Mesodermal cell (in vitro differentiated cells): ENCODE measurements at regions not wholly inside any gene's neighbourhood (a gene's known extent, or its start where the extent isn't known, plus 50 kb on each side); places are given as distances from the start of the nearest gene placed in this dataset.
A peak's percentile ranks its signal among the peaks of the same experiment; 100 is the strongest.

Experiments used
- H3K27ac ChIP-seq: 2 replicates; pipeline ENCODE4 v1.7.0; 2013; ENCODE audit warnings: mild to moderate bottlenecking, low read depth, low read length, moderate library complexity; ENCODE audit not compliant: severe bottlenecking
- H3K36me3 ChIP-seq: 2 replicates; pipeline ENCODE4 v1.7.1; 2013; ENCODE audit warnings: mild to moderate bottlenecking, low read length, moderate library complexity; ENCODE audit not compliant: control insufficient read depth, insufficient read depth
- H3K4me1 ChIP-seq: one replicate; pipeline ENCODE4 v1.7.1; 2013; ENCODE audit warnings: mild to moderate bottlenecking, low read length; ENCODE audit not compliant: insufficient read depth, control insufficient read depth, poor library complexity, severe bottlenecking
- H3K4me3 ChIP-seq: 2 replicates; pipeline ENCODE4 v1.7.0; 2013; ENCODE audit warnings: low read length, control low read depth, mild to moderate bottlenecking; ENCODE audit not compliant: insufficient read depth, poor library complexity, severe bottlenecking; ENCODE audit errors: extremely low read depth
- H3K9me3 ChIP-seq: 2 replicates; pipeline ENCODE4 v1.7.1; 2013; ENCODE audit warnings: mild to moderate bottlenecking, low read length, moderate library complexity; ENCODE audit not compliant: control insufficient read depth
- WGBS, 2 experiments: methylation state at CpG; one replicate each; pipeline ENCODE4 v1.1.5; 2013; ENCODE audit warnings: missing lambda C conversion rate in 2 of 2; ENCODE audit not compliant: insufficient coverage in 2 of 2; 5-methylcytosine and 5-hydroxymethylcytosine counted together

- Histone ChIP-seq H3K4me1 (no peaks in the 10 kb centered on the region), H3K36me3 (no peaks in the 10 kb centered on the region), H3K9me3 (no peaks in the 10 kb centered on the region), H3K27ac (no peak overlapping the region), H3K4me3 (no peak overlapping the region)
- 86 to 100% methylated on average over 1 of the region's 2 CpGs for WGBS, 2 experiments
Measured at GRCh38 chr12:30003321-30003720, 219.6 kb upstream of the TMTC1 start.

DNA sequence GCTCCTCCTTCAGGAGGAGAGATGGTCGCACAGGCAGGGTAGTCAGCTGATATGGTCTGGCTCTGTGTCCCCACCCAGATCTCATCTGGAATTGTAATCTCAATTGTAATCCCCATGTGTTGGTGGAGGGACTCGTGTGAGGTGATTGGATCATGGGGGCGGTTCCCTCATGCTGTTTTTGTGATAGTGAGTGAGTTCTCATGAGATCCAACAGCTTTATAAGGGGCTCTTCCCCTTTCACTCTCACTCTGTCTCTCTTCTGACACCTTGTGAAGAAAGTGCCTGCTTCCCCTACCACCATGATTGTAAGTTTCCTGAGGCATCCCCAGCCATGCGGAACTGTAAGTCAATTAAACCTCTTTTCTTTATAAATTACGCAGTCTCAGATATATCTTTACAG lies 218.9 kb upstream of the TMTC1 start:
- Histone ChIP-seq H3K9me3 (no peaks in the 10 kb centered on the region), H3K4me3 (no peak overlapping the region), H3K4me1 (no peaks in the 10 kb centered on the region), H3K27ac (no peak overlapping the region), H3K36me3 (no peaks in the 10 kb centered on the region)
- WGBS, 2 experiments = 100% methylated on average over 1 of the region's 5 CpGs

GRCh38 chr12:30000401-30000800 lies 216.7 kb upstream of the TMTC1 start:
- Histone ChIP-seq H3K4me3 (no peak overlapping the region), H3K27ac (no peak overlapping the region), H3K4me1 (no peaks in the 10 kb centered on the region), H3K9me3 (no peaks in the 10 kb centered on the region), H3K36me3 (no peaks in the 10 kb centered on the region)
- WGBS, 2 experiments = 88% methylated on average over 1 of the region's 1 CpG; no CpG with 5 or more reads in 1 of the 2 experiments

GRCh38 chr12:29996993-29997392 lies 213.3 kb upstream of the TMTC1 start:
- H3K27ac ChIP-seq = no peak overlapping the region
- no peaks in the 10 kb centered on the region for H3K9me3 ChIP-seq
- WGBS, 2 experiments = 93 to 100% methylated on average over 2 of the region's 3 CpGs
- no peaks in the 10 kb centered on the region for H3K36me3 ChIP-seq
- no peak overlapping the region for H3K4me3 ChIP-seq
- H3K4me1 ChIP-seq = no peaks in the 10 kb centered on the region

- Histone ChIP-seq H3K36me3 (no peaks in the 10 kb centered on the region), H3K9me3 (peaks cover 5% of the 10 kb centered on the region), H3K27ac (no peak overlapping the region), H3K4me1 (no peaks in the 10 kb centered on the region), H3K4me3 (no peak overlapping the region)
- 100% methylated on average over 1 of the region's 2 CpGs for WGBS, 2 experiments
Measured at GRCh38 chr12:29992366-29992765, 208.6 kb upstream of the TMTC1 start.

GRCh38 chr12:29991924-29992323 lies 208.2 kb upstream of the TMTC1 start:
- H3K4me3 ChIP-seq = no peak overlapping the region
- 92 to 100% methylated on average over 1 to 2 of the region's 2 CpGs for WGBS, 2 experiments
- H3K36me3 ChIP-seq = no peaks in the 10 kb centered on the region
- no peak overlapping the region for H3K27ac ChIP-seq
- H3K4me1 ChIP-seq = no peaks in the 10 kb centered on the region
- H3K9me3 ChIP-seq = peaks cover 5% of the 10 kb centered on the region

DNA sequence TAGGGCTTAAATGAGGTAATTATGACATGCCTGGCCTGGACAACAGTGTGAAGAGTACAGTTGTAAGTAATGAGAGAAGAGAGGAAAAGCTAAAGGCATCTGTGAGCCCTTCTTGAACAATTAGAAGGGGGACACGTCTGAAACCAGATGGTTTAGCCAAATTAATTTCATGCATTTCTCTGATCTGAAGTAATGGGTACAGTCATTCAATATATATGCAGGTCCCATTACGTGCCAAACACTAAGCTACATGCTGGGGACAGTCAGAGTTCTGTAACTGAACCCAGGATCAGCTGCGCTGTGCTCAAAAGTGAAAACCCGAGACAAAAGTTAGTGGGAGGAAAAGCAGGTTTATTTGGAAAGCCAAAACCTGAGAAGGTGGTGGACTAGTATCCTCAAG lies 207.2 kb upstream of the TMTC1 start:
- WGBS, 2 experiments = 92 to 97% methylated on average over 3 of the region's 4 CpGs
- Histone ChIP-seq H3K4me1 (no peaks in the 10 kb centered on the region), H3K4me3 (no peak overlapping the region), H3K9me3 (peaks cover 5% of the 10 kb centered on the region), H3K36me3 (no peaks in the 10 kb centered on the region), H3K27ac (no peak overlapping the region)

DNA sequence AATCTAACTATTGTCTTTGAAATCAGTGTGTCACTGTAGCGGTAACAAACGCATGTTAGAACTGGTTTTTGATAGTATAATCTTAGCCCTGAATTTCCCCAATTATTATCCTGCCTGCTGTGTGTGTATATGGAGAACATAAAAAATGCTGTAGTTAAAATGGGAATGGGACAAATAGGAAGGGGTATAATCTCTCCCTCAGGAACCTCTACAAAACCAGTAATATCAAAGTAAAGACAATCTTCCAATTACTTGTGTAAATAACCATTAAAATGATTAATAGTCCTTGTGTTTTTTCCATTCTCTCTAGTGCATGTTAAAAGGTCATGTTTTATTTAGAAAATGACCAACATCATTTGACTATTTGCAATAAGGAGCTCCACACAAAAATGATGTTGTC lies 200.1 kb upstream of the TMTC1 start:
- Histone ChIP-seq H3K27ac (no peak overlapping the region), H3K4me1 (no peaks in the 10 kb centered on the region), H3K36me3 (no peaks in the 10 kb centered on the region), H3K9me3 (peaks cover 5% of the 10 kb centered on the region), H3K4me3 (no peak overlapping the region)
- WGBS, 2 experiments = 90% methylated on average over 2 of the region's 2 CpGs; no CpG with 5 or more reads in 1 of the 2 experiments

DNA sequence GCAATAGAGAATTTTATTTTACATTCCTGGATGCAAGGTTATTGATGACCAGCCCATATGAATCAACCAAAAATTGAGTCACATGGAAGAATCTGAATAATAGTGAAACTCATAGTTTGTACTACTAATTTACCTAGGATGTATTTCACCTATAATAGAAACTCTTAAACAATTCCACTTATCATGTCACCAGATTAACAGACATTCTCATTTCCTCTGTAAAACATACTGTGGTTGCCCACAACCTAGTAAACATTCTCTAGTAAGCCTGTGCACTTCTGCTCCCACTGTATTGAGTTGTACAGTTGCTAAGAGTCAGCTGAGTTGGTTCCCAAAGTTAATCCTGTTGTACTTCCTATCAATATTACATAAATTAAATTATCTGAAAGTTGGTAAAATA lies 196.6 kb upstream of the TMTC1 start:
- Histone ChIP-seq H3K4me1 (no peaks in the 10 kb centered on the region), H3K4me3 (no peak overlapping the region), H3K9me3 (no peaks in the 10 kb centered on the region), H3K27ac (no peak overlapping the region), H3K36me3 (no peaks in the 10 kb centered on the region)

- Histone ChIP-seq H3K36me3 (no peaks in the 10 kb centered on the region), H3K4me3 (no peak overlapping the region), H3K4me1 (peaks cover 2% of the 10 kb centered on the region), H3K9me3 (no peaks in the 10 kb centered on the region), H3K27ac (no peak overlapping the region)
- WGBS, 2 experiments = 94% methylated on average over 2 of the region's 2 CpGs; no CpG with 5 or more reads in 1 of the 2 experiments
Measured at GRCh38 chr12:29971446-29971845, 187.7 kb upstream of the TMTC1 start.

GRCh38 chr12:29970501-29970900 lies 186.8 kb upstream of the TMTC1 start:
- Histone ChIP-seq H3K4me3 (no peak overlapping the region), H3K9me3 (no peaks in the 10 kb centered on the region), H3K27ac (peak overlapping the region; percentile 20), H3K4me1 (peaks cover 2% of the 10 kb centered on the region), H3K36me3 (no peaks in the 10 kb centered on the region)
- no CpG with 5 or more reads among the region's 3 CpGs for whole genome bisulfite sequencing, 2 experiments
